ENCODE measurements at regions not wholly inside any gene's neighbourhood (a gene's known extent, or its start where the extent isn't known, plus 50 kb on each side); places are given as distances from the start of the nearest gene placed in this dataset.

- Histone ChIP-seq H3K4me1 (ENCODE audit: control insufficient read depth, insufficient read depth, low read length) (no peaks in the 10 kb centered on the region), H3K4me3 (ENCODE audit: low read length) (no peak overlapping the region), H3K36me3 (ENCODE audit: control insufficient read depth, insufficient read depth, low read length) (no peaks in the 10 kb centered on the region), H3K27ac (ENCODE audit: low read depth, low read length) (no peak overlapping the region), H3K27me3 (ENCODE audit: control insufficient read depth, insufficient read depth, low read length, poor library complexity, severe bottlenecking) (no peaks in the 10 kb centered on the region), H3K9ac (ENCODE audit: extremely low read depth, low read length, poor library complexity, severe bottlenecking) (no peak overlapping the region), H3K9me3 (ENCODE audit: control insufficient read depth, low read length) (peaks cover 16% of the 10 kb centered on the region)
- no peaks in the 10 kb centered on the region for H3K4me1 Mint-ChIP-seq
- peaks cover 21% of the 10 kb centered on the region for H3K9me3 Mint-ChIP-seq
- TF ChIP-seq, protein P1, sequence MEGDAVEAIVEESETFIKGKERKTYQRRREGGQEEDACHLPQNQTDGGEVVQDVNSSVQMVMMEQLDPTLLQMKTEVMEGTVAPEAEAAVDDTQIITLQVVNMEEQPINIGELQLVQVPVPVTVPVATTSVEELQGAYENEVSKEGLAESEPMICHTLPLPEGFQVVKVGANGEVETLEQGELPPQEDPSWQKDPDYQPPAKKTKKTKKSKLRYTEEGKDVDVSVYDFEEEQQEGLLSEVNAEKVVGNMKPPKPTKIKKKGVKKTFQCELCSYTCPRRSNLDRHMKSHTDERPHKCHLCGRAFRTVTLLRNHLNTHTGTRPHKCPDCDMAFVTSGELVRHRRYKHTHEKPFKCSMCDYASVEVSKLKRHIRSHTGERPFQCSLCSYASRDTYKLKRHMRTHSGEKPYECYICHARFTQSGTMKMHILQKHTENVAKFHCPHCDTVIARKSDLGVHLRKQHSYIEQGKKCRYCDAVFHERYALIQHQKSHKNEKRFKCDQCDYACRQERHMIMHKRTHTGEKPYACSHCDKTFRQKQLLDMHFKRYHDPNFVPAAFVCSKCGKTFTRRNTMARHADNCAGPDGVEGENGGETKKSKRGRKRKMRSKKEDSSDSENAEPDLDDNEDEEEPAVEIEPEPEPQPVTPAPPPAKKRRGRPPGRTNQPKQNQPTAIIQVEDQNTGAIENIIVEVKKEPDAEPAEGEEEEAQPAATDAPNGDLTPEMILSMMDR (conservative IDR thresholded peaks at IDR 0.05) = no peak
- no peaks in the 10 kb centered on the region for H3K27me3 Mint-ChIP-seq (ENCODE audit: insufficient read depth)
- WGBS, 2 experiments (ENCODE audit: insufficient coverage in 1 of 2, insufficient read length in 1 of 2) = 93% methylated on average over 2 of the region's 2 CpGs; no CpG with 5 or more reads in 1 of the 2 experiments
- no peak overlapping the region for H3K27ac Mint-ChIP-seq
- H3K4me3 Mint-ChIP-seq = no peak overlapping the region
- H3K36me3 Mint-ChIP-seq (ENCODE audit: low read depth) = no peaks in the 10 kb centered on the region
- no peak for DNase-seq
These were observed 151.7 kb downstream of the ADCYAP1 start for GRCh38 chr18:1056404-1056803.

- no peak overlapping the region for H3K4me3 ChIP-seq (ENCODE audit: low read length)
- H3K27ac ChIP-seq (ENCODE audit: low read depth, low read length) = no peak overlapping the region
- H3K36me3 ChIP-seq (ENCODE audit: control insufficient read depth, insufficient read depth, low read length) = no peaks in the 10 kb centered on the region
- Mint-ChIP-seq H3K27me3 (ENCODE audit: insufficient read depth) (no peaks in the 10 kb centered on the region), H3K4me1 (no peaks in the 10 kb centered on the region), H3K4me3 (no peak overlapping the region), H3K36me3 (ENCODE audit: low read depth) (no peaks in the 10 kb centered on the region), H3K9me3 (peaks cover 21% of the 10 kb centered on the region), H3K27ac (no peak overlapping the region)
- no peak for DNase-seq
- H3K9me3 ChIP-seq (ENCODE audit: control insufficient read depth, low read length) = peaks cover 16% of the 10 kb centered on the region
- WGBS, 2 experiments (ENCODE audit: insufficient coverage in 1 of 2, insufficient read length in 1 of 2) = 98% methylated on average over 3 of the region's 3 CpGs; no CpG with 5 or more reads in 1 of the 2 experiments
- H3K4me1 ChIP-seq (ENCODE audit: control insufficient read depth, insufficient read depth, low read length) = no peaks in the 10 kb centered on the region
- no peak overlapping the region for H3K9ac ChIP-seq (ENCODE audit: extremely low read depth, low read length, poor library complexity, severe bottlenecking)
- H3K27me3 ChIP-seq (ENCODE audit: control insufficient read depth, insufficient read depth, low read length, poor library complexity, severe bottlenecking) = no peaks in the 10 kb centered on the region
- TF ChIP-seq, protein P1 (conservative IDR thresholded peaks at IDR 0.05) = no peak
These were observed 152.7 kb downstream of the ADCYAP1 start for GRCh38 chr18:1057367-1057766.

DNA sequence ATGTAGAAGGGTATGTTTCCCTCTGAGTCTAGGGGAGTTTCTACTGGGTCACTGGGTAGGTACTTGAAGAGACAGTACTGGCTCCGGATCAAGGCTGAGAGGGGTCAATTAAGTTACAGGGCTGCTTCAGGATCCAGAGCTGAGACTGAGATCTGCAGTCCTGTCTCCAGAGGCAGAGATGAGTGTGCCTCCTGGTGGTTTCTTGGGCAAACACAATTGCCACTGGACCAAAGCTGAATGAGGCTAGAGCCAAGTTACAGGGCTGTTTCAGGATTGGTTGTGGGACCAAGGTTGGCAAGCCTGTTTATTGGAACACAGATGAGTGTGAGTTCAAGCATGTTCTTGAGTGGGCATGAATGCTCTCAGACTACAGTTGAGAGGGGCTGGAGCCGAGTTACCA lies 157.9 kb downstream of the ADCYAP1 start:
- H3K27ac Mint-ChIP-seq = no peak overlapping the region
- peak; percentile 77 for DNase-seq
- Histone ChIP-seq H3K9me3 (ENCODE audit: control insufficient read depth, low read length) (peaks cover 3% of the 10 kb centered on the region), H3K9ac (ENCODE audit: extremely low read depth, low read length, poor library complexity, severe bottlenecking) (no peak overlapping the region), H3K36me3 (ENCODE audit: control insufficient read depth, insufficient read depth, low read length) (no peaks in the 10 kb centered on the region), H3K4me3 (ENCODE audit: low read length) (no peak overlapping the region), H3K27me3 (ENCODE audit: control insufficient read depth, insufficient read depth, low read length, poor library complexity, severe bottlenecking) (no peaks in the 10 kb centered on the region), H3K4me1 (ENCODE audit: control insufficient read depth, insufficient read depth, low read length) (no peaks in the 10 kb centered on the region), H3K27ac (ENCODE audit: low read depth, low read length) (no peak overlapping the region)
- TF ChIP-seq, protein P1 (conservative IDR thresholded peaks at IDR 0.05) = peak; percentile 78
- no peaks in the 10 kb centered on the region for H3K27me3 Mint-ChIP-seq (ENCODE audit: insufficient read depth)
- no peaks in the 10 kb centered on the region for H3K36me3 Mint-ChIP-seq (ENCODE audit: low read depth)
- peaks cover 8% of the 10 kb centered on the region for H3K9me3 Mint-ChIP-seq
- H3K4me3 Mint-ChIP-seq = no peak overlapping the region
- no peaks in the 10 kb centered on the region for H3K4me1 Mint-ChIP-seq
- WGBS, 2 experiments (ENCODE audit: insufficient coverage in 1 of 2, insufficient read length in 1 of 2) = 83 to 100% methylated on average over 1 to 2 of the region's 2 CpGs
